GM21529 (cell line): ENCODE measurements at regions not wholly inside any gene's neighbourhood (a gene's known extent, or its start where the extent isn't known, plus 50 kb on each side); places are given as distances from the start of the nearest gene placed in this dataset.
"Not testable (repeated sequence)": the region's sequence is repeated elsewhere in the genome, so short reads cannot be mapped to it uniquely, and the experiment has no call there.

Source experiments
- ATAC-seq: cut with Tn5 transposase; IDR thresholded peaks from one replicate; pipeline ENCODE4 v1.9.1; 2021; ENCODE audit not compliant: unreplicated experiment

DNA sequence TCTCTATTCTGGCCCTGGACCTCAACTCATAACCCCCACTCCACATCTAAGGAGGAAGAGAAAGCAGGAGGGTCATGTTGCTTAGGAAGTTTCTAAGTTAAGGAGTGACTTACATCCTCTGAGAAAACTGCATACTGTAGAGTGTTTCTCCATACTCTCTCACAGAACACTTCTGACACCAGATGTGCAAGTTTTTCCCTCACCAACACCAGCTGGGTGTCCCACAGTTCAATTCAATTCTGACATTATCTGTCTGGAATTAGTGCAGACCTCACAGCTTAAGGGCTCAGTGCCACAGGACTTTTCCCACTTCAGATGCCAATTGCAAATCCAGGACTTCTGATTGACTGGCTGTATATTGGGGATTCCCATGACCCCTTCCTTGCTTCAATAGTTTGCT, 89.0 kb upstream of the SFRP2 start:
- no peak for ATAC-seq

DNA sequence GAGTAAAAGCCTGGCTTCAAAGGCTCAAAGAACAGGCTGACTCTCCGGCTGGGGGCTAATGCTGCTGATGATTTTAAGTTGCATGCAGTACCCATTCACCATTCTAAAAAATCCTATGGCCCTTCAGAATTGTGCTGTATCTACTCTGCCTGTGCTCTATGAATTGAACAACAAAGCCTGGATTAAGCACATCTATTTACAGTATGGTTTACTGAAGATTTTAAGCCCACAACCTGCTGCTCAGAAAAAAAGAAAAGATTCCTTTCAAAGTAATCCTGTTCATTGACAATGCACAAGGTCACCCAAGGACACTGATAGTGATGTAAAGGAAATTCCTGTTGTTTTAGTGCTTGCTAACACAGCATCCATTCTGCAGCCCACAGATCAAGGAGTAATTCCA, 84.9 kb upstream of the SFRP2 start:
- no peak for ATAC-seq

DNA sequence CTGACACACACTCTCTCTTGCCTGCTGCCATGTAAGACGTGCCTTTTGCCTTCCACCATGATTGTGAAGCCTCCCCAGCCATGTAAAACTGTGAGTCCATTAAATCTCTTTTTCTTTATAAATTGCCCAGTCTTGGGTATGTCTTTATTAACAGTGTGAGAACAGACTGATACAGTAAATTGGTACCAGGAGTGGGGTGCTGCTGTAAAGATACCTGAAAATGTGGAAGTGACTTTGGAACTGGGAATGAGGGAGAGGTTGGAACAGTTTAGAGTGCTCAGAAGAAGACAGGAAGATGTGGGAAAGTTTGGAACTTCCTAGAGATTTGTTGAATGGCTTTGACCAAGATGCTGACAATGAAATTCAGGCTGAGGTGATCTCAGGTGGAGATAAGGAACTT, 77.9 kb upstream of the SFRP2 start:
- ATAC-seq, result not testable (repeated sequence)

DNA sequence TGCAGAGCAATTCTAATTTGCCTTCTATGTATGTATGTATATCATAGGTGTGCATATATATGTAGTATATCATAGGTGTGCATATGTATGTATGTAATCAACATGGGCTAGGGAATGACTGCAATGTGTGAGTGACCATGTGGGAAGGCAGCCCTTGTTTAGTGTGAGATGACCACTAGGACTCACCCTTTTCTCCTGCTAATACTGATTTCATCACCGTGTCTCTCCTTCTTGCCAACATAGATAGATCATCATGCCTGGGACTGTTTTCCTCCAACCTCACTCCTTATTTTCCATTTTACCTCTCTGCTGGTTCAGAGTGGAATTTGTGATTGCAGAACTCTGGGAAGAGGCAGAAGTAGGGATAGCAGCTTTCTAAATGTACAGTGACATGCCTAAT, 63.6 kb upstream of the SFRP2 start:
- no peak for ATAC-seq

DNA sequence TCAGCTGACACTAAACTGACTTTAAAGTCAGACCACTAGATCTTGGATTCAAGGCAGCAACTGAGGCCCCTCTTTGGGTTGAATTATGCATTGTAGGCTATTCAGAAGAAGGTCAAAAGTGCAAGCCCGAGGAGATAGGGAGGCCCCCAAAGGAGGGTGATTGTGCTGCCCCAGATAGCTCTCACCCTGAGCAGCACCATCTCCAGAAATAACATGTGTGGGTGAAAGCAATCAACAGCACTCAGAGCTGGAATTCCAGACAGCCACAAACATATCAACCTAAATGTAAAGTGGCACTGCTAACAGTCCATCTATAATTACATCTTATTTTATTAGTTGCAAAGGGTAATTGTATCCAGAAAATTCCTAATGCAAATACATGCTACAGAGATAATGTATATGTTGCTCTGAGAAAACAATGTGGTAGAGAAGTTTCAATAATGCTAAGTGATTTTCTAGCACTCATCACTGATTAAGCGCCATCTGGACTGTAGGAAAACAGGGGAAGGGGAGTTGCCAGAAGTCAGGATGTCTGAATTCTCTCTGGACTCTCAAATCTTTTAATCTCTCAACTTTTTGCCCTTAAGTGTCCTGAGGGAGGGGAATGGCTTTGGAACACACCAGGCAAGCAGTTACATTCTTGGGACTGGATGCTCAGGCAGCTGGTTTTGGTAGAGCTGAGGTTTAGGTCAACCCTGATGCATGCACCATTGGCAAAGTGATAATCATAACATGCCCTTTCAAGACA, 61.8 kb upstream of the SFRP2 start:
- ATAC-seq, result no peak

DNA sequence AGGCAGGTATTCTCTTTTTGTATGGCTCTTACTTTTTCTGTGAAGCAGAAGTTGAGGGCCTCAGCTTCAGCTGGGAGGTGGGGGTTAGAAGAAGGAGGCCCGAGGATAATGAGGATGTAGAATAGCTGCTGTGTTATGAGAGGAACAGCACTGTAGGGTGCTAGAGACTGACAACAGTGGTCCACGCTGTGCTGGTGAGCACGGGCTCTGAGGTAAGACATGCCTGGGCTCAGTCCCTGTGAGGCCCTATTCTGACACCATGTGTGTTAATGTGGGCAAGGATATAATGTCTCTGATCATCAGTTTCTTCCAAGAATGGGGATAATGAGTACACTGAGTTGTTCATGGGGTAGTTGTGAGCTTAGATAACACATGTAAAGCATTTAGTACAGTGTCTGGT, 55.3 kb upstream of the SFRP2 start:
- no peak for ATAC-seq
